ENCODE measurements at regions not wholly inside any gene's neighbourhood (a gene's known extent, or its start where the extent isn't known, plus 50 kb on each side); places are given as distances from the start of the nearest gene placed in this dataset.
"Not testable (repeated sequence)": the region's sequence is repeated elsewhere in the genome, so short reads cannot be mapped to it uniquely, and the experiment has no call there.

GRCh38 chr3:178211086-178211485 is 325.1 kb upstream of the KCNMB2 start:
- TF ChIP-seq, protein P1, sequence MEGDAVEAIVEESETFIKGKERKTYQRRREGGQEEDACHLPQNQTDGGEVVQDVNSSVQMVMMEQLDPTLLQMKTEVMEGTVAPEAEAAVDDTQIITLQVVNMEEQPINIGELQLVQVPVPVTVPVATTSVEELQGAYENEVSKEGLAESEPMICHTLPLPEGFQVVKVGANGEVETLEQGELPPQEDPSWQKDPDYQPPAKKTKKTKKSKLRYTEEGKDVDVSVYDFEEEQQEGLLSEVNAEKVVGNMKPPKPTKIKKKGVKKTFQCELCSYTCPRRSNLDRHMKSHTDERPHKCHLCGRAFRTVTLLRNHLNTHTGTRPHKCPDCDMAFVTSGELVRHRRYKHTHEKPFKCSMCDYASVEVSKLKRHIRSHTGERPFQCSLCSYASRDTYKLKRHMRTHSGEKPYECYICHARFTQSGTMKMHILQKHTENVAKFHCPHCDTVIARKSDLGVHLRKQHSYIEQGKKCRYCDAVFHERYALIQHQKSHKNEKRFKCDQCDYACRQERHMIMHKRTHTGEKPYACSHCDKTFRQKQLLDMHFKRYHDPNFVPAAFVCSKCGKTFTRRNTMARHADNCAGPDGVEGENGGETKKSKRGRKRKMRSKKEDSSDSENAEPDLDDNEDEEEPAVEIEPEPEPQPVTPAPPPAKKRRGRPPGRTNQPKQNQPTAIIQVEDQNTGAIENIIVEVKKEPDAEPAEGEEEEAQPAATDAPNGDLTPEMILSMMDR (IDR thresholded peaks at IDR 0.05), result not testable (repeated sequence)
- not testable (repeated sequence) for TF ChIP-seq CREB1 (CRISPR knock-in tag; IDR thresholded peaks at IDR 0.05); EMX1 (CRISPR knock-in tag; IDR thresholded peaks at IDR 0.05); ESRRA (CRISPR knock-in tag; IDR thresholded peaks at IDR 0.05; ENCODE audit: borderline replicate concordance); SMAD4 (CRISPR knock-in tag; IDR thresholded peaks at IDR 0.05); SP1 (CRISPR knock-in tag; conservative IDR thresholded peaks at IDR 0.05)
- TF ChIP-seq, protein P2, sequence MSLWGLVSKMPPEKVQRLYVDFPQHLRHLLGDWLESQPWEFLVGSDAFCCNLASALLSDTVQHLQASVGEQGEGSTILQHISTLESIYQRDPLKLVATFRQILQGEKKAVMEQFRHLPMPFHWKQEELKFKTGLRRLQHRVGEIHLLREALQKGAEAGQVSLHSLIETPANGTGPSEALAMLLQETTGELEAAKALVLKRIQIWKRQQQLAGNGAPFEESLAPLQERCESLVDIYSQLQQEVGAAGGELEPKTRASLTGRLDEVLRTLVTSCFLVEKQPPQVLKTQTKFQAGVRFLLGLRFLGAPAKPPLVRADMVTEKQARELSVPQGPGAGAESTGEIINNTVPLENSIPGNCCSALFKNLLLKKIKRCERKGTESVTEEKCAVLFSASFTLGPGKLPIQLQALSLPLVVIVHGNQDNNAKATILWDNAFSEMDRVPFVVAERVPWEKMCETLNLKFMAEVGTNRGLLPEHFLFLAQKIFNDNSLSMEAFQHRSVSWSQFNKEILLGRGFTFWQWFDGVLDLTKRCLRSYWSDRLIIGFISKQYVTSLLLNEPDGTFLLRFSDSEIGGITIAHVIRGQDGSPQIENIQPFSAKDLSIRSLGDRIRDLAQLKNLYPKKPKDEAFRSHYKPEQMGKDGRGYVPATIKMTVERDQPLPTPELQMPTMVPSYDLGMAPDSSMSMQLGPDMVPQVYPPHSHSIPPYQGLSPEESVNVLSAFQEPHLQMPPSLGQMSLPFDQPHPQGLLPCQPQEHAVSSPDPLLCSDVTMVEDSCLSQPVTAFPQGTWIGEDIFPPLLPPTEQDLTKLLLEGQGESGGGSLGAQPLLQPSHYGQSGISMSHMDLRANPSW (CRISPR knock-in tag; conservative IDR thresholded peaks at IDR 0.05; ENCODE audit: low read depth), result not testable (repeated sequence)
